Adrenal gland (tissue), 9 donors: ENCODE measurements at regions not wholly inside any gene's neighbourhood (a gene's known extent, or its start where the extent isn't known, plus 50 kb on each side); places are given as distances from the start of the nearest gene placed in this dataset.

Experiments
- DNase-seq, 7 donors: peaks; one replicate each; pipeline ENCODE4 v3.0.0-alpha.2; 2019 to 2020
- H3K27ac ChIP-seq, 5 donors: fragments of 200-600 bp; sonication (generic) in 4 of 5; 1 replicate in 3 of 5; 2 replicates in 2 of 5; pipeline versions ENCODE4 v1.5.1 to v1.8.0; 2016 to 2020; ENCODE audit warnings: mild to moderate bottlenecking in 1 of 5
- H3K27me3 ChIP-seq: fragments of 200-600 bp; 2 replicates; pipeline ENCODE4 v1.8.0; 2021
- H3K36me3 ChIP-seq, 2 donors: fragments of 200-600 bp; replicated peaks in 1 of 2; 1 replicate in 1 of 2; 2 replicates in 1 of 2; pipeline versions ENCODE4 v1.5.1 to v1.8.0; 2018 to 2022
- H3K4me1 ChIP-seq, 2 donors: fragments of 200-600 bp; replicated peaks in 1 of 2; 1 replicate in 1 of 2; 2 replicates in 1 of 2; pipeline versions ENCODE4 v1.5.1 to v1.8.0; 2018 to 2021
- H3K4me3 ChIP-seq, 4 donors: fragments of 200-600 bp; sonication (generic) in 3 of 4; one replicate each; pipeline ENCODE4 v1.5.1; 2016 to 2018
- H3K9me3 ChIP-seq, 3 donors: fragments of 200-600 bp; sonication (generic) in 1 of 3; replicated peaks in 1 of 3; 1 replicate in 2 of 3; 2 replicates in 1 of 3; pipeline versions ENCODE4 v1.5.1 to v1.8.0; 2016 to 2021
- CTCF ChIP-seq, 6 experiments: fragments of 450-650 bp in 4 of 6; fragments of 200-600 bp in 2 of 6; sonication (generic) in 1 of 6; IDR thresholded peaks; 1 replicate in 5 of 6; 2 replicates in 1 of 6; pipeline versions ENCODE4 v1.5.1 to v1.8.0; 2016 to 2021; ENCODE audit warnings: antibody characterized with exemption in 6 of 6, mild to moderate bottlenecking in 2 of 6, moderate library complexity in 1 of 6
- POLR2A ChIP-seq, 2 donors: fragments of 450-650 bp; IDR thresholded peaks; one replicate each; pipeline ENCODE4 v1.6.1; 2017; ENCODE audit warnings: antibody characterized with exemption in 2 of 2, mild to moderate bottlenecking in 2 of 2, moderate library complexity in 1 of 2
- WGBS, 4 donors: extraction: QIAGEN DNeasy Blood & Tissue Kit in 2 of 4; methylation state at CpG; one replicate each; pipeline versions ENCODE4 v1.1.5 to v1.1.7; 2013 to 2017; 5-methylcytosine and 5-hydroxymethylcytosine counted together
- intact Hi-C, 2 donors: fragments of 100-400 bp; cut with DNase I; formaldehyde crosslinking; loops; one replicate each; pipeline versions ENCODE4 v1.14.1 to v1.15.0; 2022 to 2023
- donor health status: healthy with polysubstance abuse.
- donor health status: Bipolar disorder and iron deficiency.
- donor health status: DM: yes; HTN: yes; CAD: no.
- donor health status: DM: no; HTN: no; CAD: no.
- donor health status: DM: no; HTN: no; CAD: no.

GRCh38 chr2:190802129-190802528, 78.5 kb upstream of the GLS start:
- Histone ChIP-seq H3K4me3 (no peak overlapping the region), H3K36me3 (no peaks in the 10 kb centered on the region), H3K27ac (no peak overlapping the region), H3K27me3 (no peaks in the 10 kb centered on the region), H3K4me1 (no peaks in the 10 kb centered on the region), H3K9me3 (no peaks in the 10 kb centered on the region)
- intact Hi-C loops, result no loop called here
- DNase-seq, result no peak
- WGBS, 4 donors, result 78 to 88% (median 84%) methylated on average over 3 of the region's 3 CpGs
- TF ChIP-seq CTCF (IDR thresholded peaks at IDR 0.05) (no peak), POLR2A (IDR thresholded peaks at IDR 0.05) (no peak)

GRCh38 chr2:190802626-190803209, 77.9 kb upstream of the GLS start:
- WGBS, 4 donors, result 76 to 85% (median 80%) methylated on average over 1 of the region's 1 CpG
- Histone ChIP-seq H3K4me1 (no peaks in the 10 kb centered on the region), H3K27ac (no peak overlapping the region), H3K36me3 (no peaks in the 10 kb centered on the region), H3K9me3 (no peaks in the 10 kb centered on the region), H3K27me3 (no peaks in the 10 kb centered on the region), H3K4me3 (no peak overlapping the region)
- intact Hi-C loops, result no loop called here
- DNase-seq, result no peak
- TF ChIP-seq POLR2A (IDR thresholded peaks at IDR 0.05), result no peak
- TF ChIP-seq CTCF (IDR thresholded peaks at IDR 0.05), result no peak

GRCh38 chr2:190804182-190804795, 76.3 kb upstream of the GLS start:
- no peaks in the 10 kb centered on the region for H3K36me3 ChIP-seq
- H3K4me3 ChIP-seq, result no peak overlapping the region
- no peaks in the 10 kb centered on the region for H3K4me1 ChIP-seq
- intact Hi-C loops, result no loop called here
- WGBS, 4 donors, result 27 to 39% (median 35%) methylated on average over 5 of the region's 5 CpGs
- TF ChIP-seq POLR2A (IDR thresholded peaks at IDR 0.05) (no peak), CTCF (IDR thresholded peaks at IDR 0.05) (peak; percentile 48 to 89 (median 74))
- H3K9me3 ChIP-seq, result no peaks in the 10 kb centered on the region
- peak in 1 of 7 donors; percentile 17 for DNase-seq
- no peaks in the 10 kb centered on the region for H3K27me3 ChIP-seq
- H3K27ac ChIP-seq, result no peak overlapping the region

- Histone ChIP-seq H3K36me3 (no peaks in the 10 kb centered on the region), H3K4me1 (no peaks in the 10 kb centered on the region), H3K27me3 (no peaks in the 10 kb centered on the region), H3K27ac (no peak overlapping the region), H3K4me3 (no peak overlapping the region), H3K9me3 (no peaks in the 10 kb centered on the region)
- TF ChIP-seq CTCF (IDR thresholded peaks at IDR 0.05), result no peak
- WGBS, 4 donors, result 67 to 78% (median 73%) methylated on average over 1 of the region's 1 CpG
- intact Hi-C loops, result no loop called here
- no peak for DNase-seq
These were observed 75.5 kb upstream of the GLS start for GRCh38 chr2:190805126-190805525.
